ENCODE measurements at regions not wholly inside any gene's neighbourhood (a gene's known extent, or its start where the extent isn't known, plus 50 kb on each side); places are given as distances from the start of the nearest gene placed in this dataset.

DNA sequence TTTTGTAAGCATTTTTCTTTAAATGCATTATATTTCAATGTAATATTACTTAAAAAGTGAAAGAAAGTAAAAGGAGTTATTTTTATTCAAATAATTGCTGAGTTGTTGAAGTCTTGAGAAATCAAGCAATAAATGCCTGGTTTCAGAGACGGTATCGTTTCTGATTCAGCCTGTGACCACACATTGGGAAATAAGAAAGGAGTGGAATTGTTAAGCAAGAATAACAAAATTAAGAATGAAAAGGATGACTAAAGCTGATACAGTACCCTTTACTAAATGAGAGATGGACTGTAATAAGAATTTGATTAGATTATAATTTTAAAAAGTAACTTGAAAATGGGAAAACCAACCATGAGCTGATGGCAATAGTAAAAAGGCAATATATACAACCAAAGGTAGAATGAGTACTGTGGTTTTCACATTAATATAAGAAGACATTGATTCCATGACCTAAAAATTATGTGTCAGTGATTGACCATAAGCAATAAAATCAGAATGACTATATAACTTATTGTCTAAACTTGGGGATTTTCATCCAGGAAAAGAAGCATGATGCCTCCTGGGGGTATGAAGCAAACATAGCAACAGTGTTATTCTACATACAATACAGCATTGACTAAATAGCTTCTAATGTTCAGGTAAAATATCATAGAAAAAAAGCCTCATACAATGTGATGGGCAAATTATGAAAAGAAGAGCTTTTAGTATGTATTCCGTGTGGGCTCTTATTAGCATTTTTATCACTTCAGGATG lies 101.9 kb upstream of the PRDM9 start:
- no peak overlapping the region for H3K27ac ChIP-seq (ENCODE audit: low read length)
- no peaks in the 10 kb centered on the region for H3K27me3 ChIP-seq (ENCODE audit: control insufficient read depth, insufficient read depth, low read length)
- ATAC-seq (no peak), DNase-seq (ENCODE audit: low read depth, low spot score) (no peak)
- no TSS peak for BruUV-seq (replicated peaks)
- in situ Hi-C loops (cut with HindIII; ENCODE audit: low pct_unique_long_range_greater_than_20kb, low sequenced_read_pairs) = no loop called here
- ChIA-PET POLR2A (no interaction called here), CTCF (no interaction called here)
- no peaks in the 10 kb centered on the region for H3K4me1 ChIP-seq (ENCODE audit: control insufficient read depth, insufficient read depth, low read length)
- no peak overlapping the region for H3K4me3 ChIP-seq (ENCODE audit: low read depth in 2 of 2, low read length in 2 of 2)
- H3K9me3 ChIP-seq (ENCODE audit: control insufficient read depth, insufficient read depth, low read depth, low read length) = no peaks in the 10 kb centered on the region
- no peaks in the 10 kb centered on the region for H3K36me3 ChIP-seq (ENCODE audit: control insufficient read depth, insufficient read depth, low read length)
- TF ChIP-seq, protein P1, sequence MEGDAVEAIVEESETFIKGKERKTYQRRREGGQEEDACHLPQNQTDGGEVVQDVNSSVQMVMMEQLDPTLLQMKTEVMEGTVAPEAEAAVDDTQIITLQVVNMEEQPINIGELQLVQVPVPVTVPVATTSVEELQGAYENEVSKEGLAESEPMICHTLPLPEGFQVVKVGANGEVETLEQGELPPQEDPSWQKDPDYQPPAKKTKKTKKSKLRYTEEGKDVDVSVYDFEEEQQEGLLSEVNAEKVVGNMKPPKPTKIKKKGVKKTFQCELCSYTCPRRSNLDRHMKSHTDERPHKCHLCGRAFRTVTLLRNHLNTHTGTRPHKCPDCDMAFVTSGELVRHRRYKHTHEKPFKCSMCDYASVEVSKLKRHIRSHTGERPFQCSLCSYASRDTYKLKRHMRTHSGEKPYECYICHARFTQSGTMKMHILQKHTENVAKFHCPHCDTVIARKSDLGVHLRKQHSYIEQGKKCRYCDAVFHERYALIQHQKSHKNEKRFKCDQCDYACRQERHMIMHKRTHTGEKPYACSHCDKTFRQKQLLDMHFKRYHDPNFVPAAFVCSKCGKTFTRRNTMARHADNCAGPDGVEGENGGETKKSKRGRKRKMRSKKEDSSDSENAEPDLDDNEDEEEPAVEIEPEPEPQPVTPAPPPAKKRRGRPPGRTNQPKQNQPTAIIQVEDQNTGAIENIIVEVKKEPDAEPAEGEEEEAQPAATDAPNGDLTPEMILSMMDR (IDR thresholded peaks at IDR 0.05) = no peak
- intact Hi-C loops (cut with micrococcal nuclease; ENCODE audit: unreplicated experiment) = no loop called here

GRCh38 chr5:23402585-23402984 lies 104.8 kb upstream of the PRDM9 start:
- ChIA-PET CTCF (no interaction called here), POLR2A (no interaction called here)
- Histone ChIP-seq H3K27ac (ENCODE audit: low read length) (no peak overlapping the region), H3K36me3 (ENCODE audit: control insufficient read depth, insufficient read depth, low read length) (no peaks in the 10 kb centered on the region), H3K27me3 (ENCODE audit: control insufficient read depth, insufficient read depth, low read length) (no peaks in the 10 kb centered on the region), H3K4me3 (ENCODE audit: low read depth in 2 of 2, low read length in 2 of 2) (no peak overlapping the region), H3K4me1 (ENCODE audit: control insufficient read depth, insufficient read depth, low read length) (no peaks in the 10 kb centered on the region), H3K9me3 (ENCODE audit: control insufficient read depth, insufficient read depth, low read depth, low read length) (no peaks in the 10 kb centered on the region)
- intact Hi-C loops (cut with micrococcal nuclease; ENCODE audit: unreplicated experiment) (no loop called here), in situ Hi-C loops (cut with HindIII; ENCODE audit: low pct_unique_long_range_greater_than_20kb, low sequenced_read_pairs) (no loop called here)
- TF ChIP-seq POLR2AphosphoS5 (IDR thresholded peaks at IDR 0.05; ENCODE audit: low read depth, low read length) = no peak
- no peak for TF ChIP-seq SIN3A (IDR thresholded peaks at IDR 0.05; ENCODE audit: borderline replicate concordance, insufficient read depth, low read depth, low read length)
- TF ChIP-seq TCF7L2 (IDR thresholded peaks at IDR 0.05; ENCODE audit: low read depth, low read length) = no peak
- TF ChIP-seq REST (IDR thresholded peaks at IDR 0.05; ENCODE audit: insufficient read depth in 1 of 2, low read depth in 2 of 2, low read length in 1 of 2) = no peak
- TF ChIP-seq, protein P1 (IDR thresholded peaks at IDR 0.05) = no peak
- no peak for ATAC-seq
- no TSS peak for BruUV-seq (replicated peaks)
- DNase-seq (ENCODE audit: low read depth, low spot score) = no peak
